Testis (tissue), 2 donors: ENCODE measurements at regions not wholly inside any gene's neighbourhood (a gene's known extent, or its start where the extent isn't known, plus 50 kb on each side); places are given as distances from the start of the nearest gene placed in this dataset.

ENCODE experiments used
- DNase-seq: peaks from one replicate; pipeline ENCODE4 v3.0.0-alpha.2; 2019
- H3K27ac ChIP-seq, 2 donors: fragments of 200-600 bp; sonication (generic); one replicate each; pipeline ENCODE4 v1.5.1; 2019
- H3K27me3 ChIP-seq: fragments of 200-600 bp; sonication (generic); one replicate; pipeline ENCODE4 v1.5.1; 2019
- H3K36me3 ChIP-seq: fragments of 200-600 bp; sonication (generic); one replicate; pipeline ENCODE4 v1.5.1; 2017; ENCODE audit warnings: low read depth; ENCODE audit errors: missing control alignments
- H3K4me1 ChIP-seq: fragments of 200-600 bp; sonication (generic); one replicate; pipeline ENCODE4 v1.5.1; 2019
- H3K4me3 ChIP-seq, 2 donors: fragments of 200-600 bp; sonication (generic); one replicate each; pipeline ENCODE4 v1.5.1; 2017 to 2019
- H3K9me3 ChIP-seq: fragments of 200-600 bp; sonication (generic); one replicate; pipeline ENCODE4 v1.5.1; 2017
- POLR2A ChIP-seq: fragments of 450-650 bp; IDR thresholded peaks from one replicate; pipeline ENCODE4 v1.6.1; 2017; ENCODE audit warnings: antibody characterized with exemption, mild to moderate bottlenecking, moderate library complexity
- WGBS, 2 donors: methylation state at CpG; one replicate each; pipeline ENCODE4 v1.1.5; 2018; 5-methylcytosine and 5-hydroxymethylcytosine counted together
- intact Hi-C: fragments of 100-400 bp; cut with DNase I; formaldehyde crosslinking; loops from one replicate; pipeline ENCODE4 v1.15.1; 2023; ENCODE audit warnings: low total_unique reads
- TF ChIP-seq, protein P1 (sequence below), 3 experiments: fragments of 450-650 bp in 2 of 3; fragments of 200-600 bp in 1 of 3; sonication (generic) in 1 of 3; IDR thresholded peaks; one replicate each; pipeline ENCODE4 v1.5.1; 2016 to 2019; ENCODE audit warnings: antibody characterized with exemption in 3 of 3, mild to moderate bottlenecking in 2 of 3, moderate library complexity in 1 of 3

DNA sequence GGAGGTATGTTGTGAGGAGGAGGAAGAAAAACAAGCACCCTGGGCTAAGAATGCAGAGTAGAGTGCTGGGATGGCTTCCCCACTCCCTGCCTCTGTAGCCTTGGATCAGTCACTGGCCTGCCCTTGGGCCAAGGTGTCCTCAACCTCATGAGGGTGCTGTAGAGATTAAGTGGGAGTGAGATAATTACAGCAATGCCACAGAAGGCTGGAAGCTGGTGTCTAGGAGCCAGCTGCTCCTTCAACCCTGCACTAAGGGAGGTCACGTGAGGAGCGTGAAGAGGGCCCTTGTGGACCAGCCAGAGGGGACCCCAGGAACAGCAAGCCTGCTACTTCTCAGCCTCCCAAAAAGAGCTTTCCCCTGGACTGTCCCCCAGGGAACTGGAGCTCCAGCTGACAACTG, 95.2 kb downstream of the TTC32 start:
- Histone ChIP-seq H3K4me1 (no peaks in the 10 kb centered on the region), H3K36me3 (no peaks in the 10 kb centered on the region), H3K27me3 (no peaks in the 10 kb centered on the region), H3K9me3 (no peaks in the 10 kb centered on the region), H3K4me3 (no peak overlapping the region), H3K27ac (no peak overlapping the region)
- DNase-seq, result no peak
- intact Hi-C loops, result no loop called here
- TF ChIP-seq POLR2A, result no peak
- TF ChIP-seq, protein P1, sequence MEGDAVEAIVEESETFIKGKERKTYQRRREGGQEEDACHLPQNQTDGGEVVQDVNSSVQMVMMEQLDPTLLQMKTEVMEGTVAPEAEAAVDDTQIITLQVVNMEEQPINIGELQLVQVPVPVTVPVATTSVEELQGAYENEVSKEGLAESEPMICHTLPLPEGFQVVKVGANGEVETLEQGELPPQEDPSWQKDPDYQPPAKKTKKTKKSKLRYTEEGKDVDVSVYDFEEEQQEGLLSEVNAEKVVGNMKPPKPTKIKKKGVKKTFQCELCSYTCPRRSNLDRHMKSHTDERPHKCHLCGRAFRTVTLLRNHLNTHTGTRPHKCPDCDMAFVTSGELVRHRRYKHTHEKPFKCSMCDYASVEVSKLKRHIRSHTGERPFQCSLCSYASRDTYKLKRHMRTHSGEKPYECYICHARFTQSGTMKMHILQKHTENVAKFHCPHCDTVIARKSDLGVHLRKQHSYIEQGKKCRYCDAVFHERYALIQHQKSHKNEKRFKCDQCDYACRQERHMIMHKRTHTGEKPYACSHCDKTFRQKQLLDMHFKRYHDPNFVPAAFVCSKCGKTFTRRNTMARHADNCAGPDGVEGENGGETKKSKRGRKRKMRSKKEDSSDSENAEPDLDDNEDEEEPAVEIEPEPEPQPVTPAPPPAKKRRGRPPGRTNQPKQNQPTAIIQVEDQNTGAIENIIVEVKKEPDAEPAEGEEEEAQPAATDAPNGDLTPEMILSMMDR (IDR thresholded peaks at IDR 0.05), result no peak
- 76 to 86% methylated on average over 2 of the region's 2 CpGs for WGBS, 2 donors

- no peaks in the 10 kb centered on the region for H3K9me3 ChIP-seq
- intact Hi-C loops, result no loop called here
- DNase-seq, result no peak
- TF ChIP-seq POLR2A, result no peak
- TF ChIP-seq, protein P1 (IDR thresholded peaks at IDR 0.05), result no peak
- no peak overlapping the region for H3K4me3 ChIP-seq
- H3K4me1 ChIP-seq, result no peaks in the 10 kb centered on the region
- no peak overlapping the region for H3K27ac ChIP-seq
- H3K36me3 ChIP-seq, result no peaks in the 10 kb centered on the region
- WGBS, 2 donors, result 44 to 67% methylated on average over 4 of the region's 4 CpGs
- no peaks in the 10 kb centered on the region for H3K27me3 ChIP-seq
Observed at GRCh38 chr2:19806131-19806530, 95.7 kb downstream of the TTC32 start.

- no peaks in the 10 kb centered on the region for H3K36me3 ChIP-seq
- WGBS, 2 donors, result 77 to 87% methylated on average over 4 of the region's 4 CpGs
Observed at GRCh38 chr2:19805266-19805665, 96.5 kb downstream of the TTC32 start.

DNA sequence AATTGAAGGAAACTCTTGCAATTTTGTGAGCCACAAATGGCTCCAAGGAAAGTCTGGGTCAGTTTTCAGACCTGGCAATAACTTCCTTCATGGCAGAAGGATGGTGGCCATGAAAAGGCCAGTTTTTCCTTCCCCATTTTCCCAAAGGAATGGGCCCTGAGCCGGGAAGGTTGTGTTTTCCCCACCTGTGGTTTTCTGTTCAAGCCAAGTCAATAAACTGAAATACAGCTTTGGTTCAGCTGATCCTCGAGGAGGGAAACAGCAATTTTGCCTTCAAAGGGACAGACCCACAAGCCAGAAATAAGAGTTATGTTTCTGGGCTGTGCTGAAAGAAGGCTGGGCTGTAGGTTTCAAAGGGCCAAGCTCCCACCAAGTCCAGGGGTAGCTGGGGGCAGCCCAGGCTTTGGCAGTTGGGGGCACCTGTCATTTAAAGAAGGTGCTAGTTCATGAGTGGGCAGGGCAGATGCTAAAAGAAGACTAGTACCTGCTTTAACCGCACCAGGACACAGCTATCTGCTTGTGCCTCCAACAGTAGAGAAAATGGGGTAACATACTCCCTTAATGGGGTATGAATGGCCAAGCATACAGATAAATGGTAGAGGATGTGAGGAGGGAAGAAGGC, 97.0 kb downstream of the TTC32 start:
- Histone ChIP-seq H3K4me1 (no peaks in the 10 kb centered on the region), H3K9me3 (no peaks in the 10 kb centered on the region), H3K36me3 (no peaks in the 10 kb centered on the region), H3K4me3 (no peak overlapping the region), H3K27me3 (no peaks in the 10 kb centered on the region), H3K27ac (no peak overlapping the region)
- DNase-seq, result no peak
- intact Hi-C loops, result no loop called here
- WGBS, 2 donors, result 82 to 85% methylated on average over 3 of the region's 3 CpGs
- TF ChIP-seq, protein P1 (IDR thresholded peaks at IDR 0.05), result no peak
- no peak for TF ChIP-seq POLR2A

More at GRCh38 chr2:19805266-19805665, 96.5 kb downstream of the TTC32 start:
- no peak for DNase-seq
- no peak overlapping the region for H3K27ac ChIP-seq
- H3K27me3 ChIP-seq, result no peaks in the 10 kb centered on the region
- TF ChIP-seq, protein P1 (IDR thresholded peaks at IDR 0.05), result no peak
- TF ChIP-seq POLR2A, result no peak
- intact Hi-C loops, result no loop called here
- no peak overlapping the region for H3K4me3 ChIP-seq
- H3K4me1 ChIP-seq, result no peaks in the 10 kb centered on the region
- no peaks in the 10 kb centered on the region for H3K9me3 ChIP-seq
